ENCODE measurements at regions not wholly inside any gene's neighbourhood (a gene's known extent, or its start where the extent isn't known, plus 50 kb on each side); places are given as distances from the start of the nearest gene placed in this dataset.

- H3K27ac ChIP-seq = no peak overlapping the region
Observed at GRCh38 chr18:64333584-64333983, 184.7 kb upstream of the LINC00305 start.

GRCh38 chr18:64332835-64333234, 183.9 kb upstream of the LINC00305 start:
- no peak for TF ChIP-seq CTCF (IDR thresholded peaks at IDR 0.05; ENCODE audit: low read depth, low read length, missing control alignments)
- DNase-seq = no peak
- no peak overlapping the region for H3K4me3 ChIP-seq (ENCODE audit: low read depth, low read length)
- H3K36me3 ChIP-seq (replicated peaks) = no peaks in the 10 kb centered on the region
- no peak overlapping the region for H3K27ac ChIP-seq
- no peaks in the 10 kb centered on the region for H3K27me3 ChIP-seq (replicated peaks)
- in situ Hi-C loops (cut with HindIII; ENCODE audit: low pct_ligation_motif_present, low sequenced_read_pairs) = no loop called here

More at GRCh38 chr18:64333584-64333983, 184.7 kb upstream of the LINC00305 start:
- Histone ChIP-seq H3K27me3 (replicated peaks) (no peaks in the 10 kb centered on the region), H3K4me3 (ENCODE audit: low read depth, low read length) (no peak overlapping the region), H3K36me3 (replicated peaks) (no peaks in the 10 kb centered on the region)
- TF ChIP-seq CTCF (IDR thresholded peaks at IDR 0.05; ENCODE audit: low read depth, low read length, missing control alignments) = no peak
- in situ Hi-C loops (cut with HindIII; ENCODE audit: low pct_ligation_motif_present, low sequenced_read_pairs) = no loop called here
- no peak for DNase-seq

- Histone ChIP-seq H3K27me3 (replicated peaks) (no peaks in the 10 kb centered on the region), H3K27ac (no peak overlapping the region), H3K36me3 (replicated peaks) (no peaks in the 10 kb centered on the region), H3K4me3 (ENCODE audit: low read depth, low read length) (no peak overlapping the region)
- DNase-seq = no peak
- in situ Hi-C loops (cut with HindIII; ENCODE audit: low pct_ligation_motif_present, low sequenced_read_pairs) = no loop called here
- no peak for TF ChIP-seq CTCF (IDR thresholded peaks at IDR 0.05; ENCODE audit: low read depth, low read length, missing control alignments)
Observed at GRCh38 chr18:64331419-64331818, 182.5 kb upstream of the LINC00305 start.

- Histone ChIP-seq H3K4me3 (ENCODE audit: low read depth, low read length) (no peak overlapping the region), H3K27me3 (replicated peaks) (no peaks in the 10 kb centered on the region), H3K36me3 (replicated peaks) (no peaks in the 10 kb centered on the region), H3K27ac (no peak overlapping the region)
- TF ChIP-seq CTCF (IDR thresholded peaks at IDR 0.05; ENCODE audit: low read depth, low read length, missing control alignments) = no peak
- in situ Hi-C loops (cut with HindIII; ENCODE audit: low pct_ligation_motif_present, low sequenced_read_pairs) = no loop called here
- DNase-seq = no peak
Observed at GRCh38 chr18:64330931-64331330, 182.0 kb upstream of the LINC00305 start.

GRCh38 chr18:64330161-64330560, 181.3 kb upstream of the LINC00305 start:
- Histone ChIP-seq H3K27ac (no peak overlapping the region), H3K27me3 (replicated peaks) (no peaks in the 10 kb centered on the region), H3K4me3 (ENCODE audit: low read depth, low read length) (no peak overlapping the region), H3K36me3 (replicated peaks) (no peaks in the 10 kb centered on the region)
- in situ Hi-C loops (cut with HindIII; ENCODE audit: low pct_ligation_motif_present, low sequenced_read_pairs) = no loop called here
- TF ChIP-seq CTCF (IDR thresholded peaks at IDR 0.05; ENCODE audit: low read depth, low read length, missing control alignments) = no peak
- DNase-seq = no peak

GRCh38 chr18:64322189-64322588, 173.3 kb upstream of the LINC00305 start:
- Histone ChIP-seq H3K36me3 (replicated peaks) (no peaks in the 10 kb centered on the region), H3K4me3 (ENCODE audit: low read depth, low read length) (no peak overlapping the region), H3K27ac (no peak overlapping the region), H3K27me3 (replicated peaks) (no peaks in the 10 kb centered on the region)
- no peak for DNase-seq
- in situ Hi-C loops (cut with HindIII; ENCODE audit: low pct_ligation_motif_present, low sequenced_read_pairs) = no loop called here
- TF ChIP-seq CTCF (IDR thresholded peaks at IDR 0.05; ENCODE audit: low read depth, low read length, missing control alignments) = no peak

All from brain microvascular endothelial cell (primary cell).